GM18861 (cell line): ENCODE measurements at regions not wholly inside any gene's neighbourhood (a gene's known extent, or its start where the extent isn't known, plus 50 kb on each side); places are given as distances from the start of the nearest gene placed in this dataset.
"Not testable (repeated sequence)": the region's sequence is repeated elsewhere in the genome, so short reads cannot be mapped to it uniquely, and the experiment has no call there.

Source experiments
- ATAC-seq: cut with Tn5 transposase; IDR thresholded peaks from one replicate; pipeline ENCODE4 v1.9.1; 2021; ENCODE audit not compliant: unreplicated experiment

DNA sequence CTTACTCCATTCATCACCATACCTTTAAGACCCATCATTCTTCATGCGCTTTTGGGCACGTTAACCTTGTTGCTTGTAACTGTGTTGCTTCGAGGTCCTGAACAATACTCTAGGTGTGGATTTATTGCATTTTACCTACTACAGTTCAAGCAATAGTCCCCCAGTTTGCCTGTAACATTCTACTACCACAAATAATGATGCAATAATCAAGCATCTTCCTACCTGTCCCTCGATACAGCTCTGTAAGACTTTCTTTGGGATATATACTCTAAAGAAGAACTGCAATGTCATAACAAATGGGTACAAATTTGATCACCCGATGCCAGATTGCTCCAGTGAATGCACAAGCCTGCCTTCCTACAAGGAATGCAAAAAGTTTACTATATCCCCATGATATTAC is 1342.6 kb upstream of the GJE1 start:
- ATAC-seq: no peak

DNA sequence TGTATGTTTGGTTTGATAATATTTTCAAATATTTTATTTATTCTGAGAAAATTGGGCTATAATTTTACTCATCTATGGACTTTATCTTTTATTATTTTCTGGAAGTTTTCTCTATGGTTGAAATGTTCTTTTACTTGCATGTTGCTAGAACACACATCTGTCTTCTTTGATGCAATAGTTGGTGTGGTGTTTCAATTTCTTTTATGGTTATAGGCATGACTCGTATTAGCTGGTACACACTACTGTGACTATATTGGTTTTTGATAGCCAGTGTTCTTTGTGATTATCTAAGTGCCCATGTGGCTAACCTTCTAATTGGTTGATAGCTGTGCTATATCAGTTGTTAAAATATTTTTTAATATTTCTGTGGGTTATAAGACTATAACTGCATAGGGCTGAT is 1343.3 kb upstream of the GJE1 start:
- ATAC-seq: no peak

DNA sequence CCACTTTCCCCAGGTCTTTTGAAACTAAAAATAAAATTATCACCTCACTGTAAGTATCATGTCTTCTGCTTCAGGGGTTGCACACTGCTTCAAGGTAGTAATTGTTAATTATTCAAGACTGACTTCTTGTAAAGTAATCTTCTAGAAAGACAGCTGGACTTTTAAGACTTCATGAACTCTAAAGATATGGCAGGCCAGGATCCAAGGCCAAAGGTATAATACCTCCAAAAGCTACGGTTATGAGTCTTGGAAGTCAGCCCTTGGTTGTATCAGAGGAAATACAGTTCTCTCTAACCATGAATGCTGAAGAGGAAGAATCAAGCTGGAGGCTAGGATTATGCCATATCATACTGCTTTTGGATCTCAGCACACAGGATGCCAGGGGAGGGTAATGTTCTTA is 1346.8 kb upstream of the GJE1 start:
- no peak for ATAC-seq

DNA sequence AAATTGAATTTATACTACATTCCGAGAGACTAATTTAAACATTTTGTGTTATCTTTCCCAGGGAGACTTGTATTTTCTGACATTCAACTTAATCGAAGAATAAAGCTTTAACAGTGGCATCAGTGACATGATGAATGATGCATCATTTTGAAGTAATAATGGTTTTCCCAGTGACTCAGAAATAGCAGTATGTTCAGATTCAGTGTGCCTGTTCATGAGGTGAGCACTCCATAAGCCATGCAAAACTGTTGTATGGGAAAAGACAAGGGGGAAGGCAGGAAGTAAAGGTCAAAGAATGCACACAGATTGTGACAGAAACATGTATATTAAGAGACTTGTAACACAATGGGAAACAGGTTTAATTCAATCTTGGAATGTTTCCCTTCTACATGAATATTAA is 1348.2 kb upstream of the GJE1 start:
- ATAC-seq: no peak

DNA sequence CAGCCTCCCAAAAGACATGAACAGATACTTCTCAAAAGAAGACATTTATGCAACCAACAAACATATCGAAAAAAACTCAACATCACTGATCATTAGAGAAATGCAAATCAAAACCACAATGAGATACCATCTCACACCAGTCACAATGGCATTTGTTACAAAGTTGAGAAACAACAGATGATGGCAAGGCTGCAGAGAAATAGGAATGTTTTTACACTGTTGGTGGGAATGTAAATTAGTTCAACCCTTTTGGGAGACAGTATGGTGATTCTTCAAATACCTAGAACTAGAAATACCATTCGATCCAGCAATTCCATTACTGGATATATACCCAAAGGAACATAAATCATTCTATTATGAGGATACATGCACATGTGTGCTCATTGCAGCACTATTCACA is 1349.2 kb upstream of the GJE1 start:
- not testable (repeated sequence) for ATAC-seq

DNA sequence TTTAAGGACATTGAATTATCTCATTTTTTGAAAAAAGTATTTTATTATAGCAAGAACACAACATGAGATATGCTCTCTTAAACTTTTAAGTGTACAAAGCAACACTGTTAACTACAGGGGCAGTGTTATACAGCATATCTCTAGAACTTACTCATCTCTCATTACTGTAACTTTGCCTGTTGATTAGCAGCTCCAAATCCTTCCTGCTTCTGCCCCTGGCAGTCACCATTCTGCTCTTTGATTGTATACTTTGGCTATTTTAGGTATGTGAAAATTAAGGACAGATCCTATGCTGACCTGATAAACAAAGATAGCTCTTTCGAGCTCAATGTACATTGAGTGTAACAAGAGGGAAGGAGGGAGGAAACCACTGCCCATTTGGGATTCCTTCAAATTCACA is 1349.8 kb upstream of the GJE1 start:
- no peak for ATAC-seq

DNA sequence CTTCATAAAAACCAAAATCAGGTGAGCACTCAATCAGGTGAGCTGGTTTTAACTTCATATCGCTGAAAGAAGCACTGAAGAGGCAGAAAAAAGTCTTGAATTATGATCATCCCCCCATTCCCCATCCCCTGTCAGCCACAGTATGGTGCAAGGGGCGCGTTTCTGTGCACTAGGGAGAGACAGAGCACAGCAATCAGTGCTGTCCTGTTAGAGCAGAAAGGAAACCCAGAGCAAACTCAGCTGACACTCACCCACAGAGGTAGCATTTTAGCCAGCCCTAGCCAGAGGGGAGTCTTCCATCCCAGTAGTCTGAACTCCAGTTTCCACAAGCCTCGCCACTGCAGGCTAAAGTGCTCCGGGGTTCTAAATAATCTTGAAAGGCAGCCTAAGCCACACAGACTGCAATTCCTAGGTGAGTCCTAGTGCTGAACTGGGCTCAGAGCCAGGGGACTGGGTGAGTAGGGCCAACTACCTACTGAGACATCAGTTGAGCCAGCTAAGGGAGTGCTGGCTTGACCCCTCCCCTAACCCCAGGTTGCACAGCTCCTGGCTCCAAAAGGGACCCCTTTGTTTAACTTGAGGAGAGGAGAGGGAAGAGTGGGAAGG is 1352.6 kb upstream of the GJE1 start:
- no peak for ATAC-seq

DNA sequence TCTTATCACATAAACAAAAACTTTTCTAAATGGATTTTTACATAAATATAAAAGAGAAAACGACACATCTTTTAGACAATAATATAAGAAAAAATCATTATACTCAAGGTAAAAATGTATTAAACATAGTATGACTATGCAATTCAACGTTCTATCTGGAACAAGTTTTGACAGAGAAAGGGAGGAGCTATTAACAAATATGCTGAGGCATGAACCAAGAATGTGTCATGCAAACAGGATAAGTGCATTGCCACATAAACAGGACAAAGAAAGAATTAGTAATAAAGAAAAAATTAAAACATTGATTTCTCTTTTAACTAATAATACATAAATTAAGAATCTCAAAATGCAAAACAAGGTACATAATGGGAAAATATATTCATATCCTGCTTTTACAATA is 1353.4 kb upstream of the GJE1 start:
- ATAC-seq: no peak

DNA sequence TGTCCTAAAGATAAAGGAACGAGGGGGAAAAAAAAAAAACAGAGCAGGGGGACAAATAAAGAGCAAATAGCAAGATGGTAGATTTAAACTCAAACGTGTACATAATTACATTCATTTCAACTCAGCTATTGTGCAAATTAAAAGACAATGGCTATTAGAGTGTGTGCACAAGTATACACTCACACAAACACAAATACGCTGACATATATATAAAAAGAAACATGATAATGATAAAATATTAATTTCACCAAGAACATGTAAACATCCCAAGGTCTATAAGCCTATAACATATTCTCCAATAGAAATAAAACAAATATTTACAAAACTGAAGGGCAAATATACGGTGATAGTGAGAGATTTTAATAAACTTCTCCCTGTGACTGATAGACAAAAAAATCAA is 1354.9 kb upstream of the GJE1 start:
- ATAC-seq: no peak

DNA sequence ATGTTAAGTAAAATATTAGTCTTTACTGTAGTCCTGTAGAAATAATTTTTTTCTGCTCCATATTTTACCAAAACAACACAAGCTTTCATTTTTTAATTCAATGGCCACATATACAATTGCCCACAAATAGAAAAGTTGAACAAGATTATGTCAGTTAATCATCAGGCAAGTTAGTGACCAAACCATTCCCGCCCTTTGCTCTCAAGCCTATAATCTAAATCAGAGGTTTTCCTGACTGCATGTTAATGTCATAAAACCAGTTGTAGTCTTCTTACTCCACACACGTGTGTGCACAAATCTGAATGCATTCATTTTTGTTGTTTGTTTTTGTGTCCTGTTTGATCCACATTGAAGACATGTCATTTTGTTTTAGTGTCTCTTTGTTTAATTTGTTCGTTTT is 1357.7 kb upstream of the GJE1 start:
- ATAC-seq: no peak

DNA sequence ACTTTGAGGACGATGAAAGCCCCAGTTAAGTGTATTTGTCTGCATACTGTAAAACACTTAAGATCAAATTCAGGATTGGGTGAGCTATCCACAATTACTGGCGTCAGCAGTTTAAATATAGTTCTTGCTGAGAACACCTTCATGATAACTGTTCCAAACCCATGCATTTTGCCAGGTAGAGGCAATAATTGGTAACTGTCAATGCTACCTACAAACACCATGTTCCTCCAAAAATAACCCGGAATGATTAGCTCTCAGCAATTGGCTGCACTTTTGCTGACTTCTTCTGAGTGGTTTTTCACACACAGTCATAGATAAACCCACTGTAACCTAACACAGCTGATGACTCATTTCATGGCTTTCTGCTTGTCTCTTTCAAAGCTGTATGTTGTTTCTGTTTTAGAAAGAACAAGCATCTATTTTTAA is 1358.6 kb upstream of the GJE1 start:
- peak; percentile 100 for ATAC-seq

DNA sequence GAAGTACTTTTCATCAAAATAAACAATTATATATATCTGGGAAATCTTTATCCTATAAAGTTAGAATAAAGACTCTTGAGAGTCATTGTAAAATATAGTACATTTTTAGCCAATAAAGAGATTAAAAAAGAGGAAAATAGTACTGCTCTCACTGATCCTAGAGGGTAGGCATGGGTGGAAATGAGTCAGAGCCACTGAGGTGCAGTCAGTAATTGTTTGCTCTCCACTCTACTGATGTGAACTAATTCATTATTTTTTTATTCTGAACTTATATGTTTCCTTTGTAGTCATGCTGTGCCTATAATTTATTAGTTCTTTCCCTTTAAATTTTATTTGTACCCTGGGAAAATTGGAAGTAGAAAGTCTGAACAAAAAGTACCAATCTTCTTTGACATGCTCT is 1359.4 kb upstream of the GJE1 start:
- no peak for ATAC-seq

DNA sequence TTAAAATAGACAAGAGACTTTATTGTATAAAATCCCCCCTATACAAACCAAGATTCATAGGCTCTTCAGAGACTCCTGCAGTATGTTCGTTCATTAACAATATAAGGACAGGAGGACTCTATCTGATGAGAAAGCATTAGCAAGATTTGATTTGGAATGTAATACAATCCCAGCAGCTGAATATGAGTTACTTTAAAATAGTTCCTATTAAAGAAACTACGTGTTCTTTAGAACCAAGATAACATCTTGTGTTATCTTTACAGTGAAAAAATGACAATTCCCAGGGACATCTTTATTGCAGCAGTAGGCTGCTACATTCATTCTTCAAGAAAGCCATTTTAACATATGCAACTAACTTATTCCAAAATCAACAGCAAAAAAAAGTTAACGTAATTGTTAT is 1360.1 kb upstream of the GJE1 start:
- no peak for ATAC-seq

DNA sequence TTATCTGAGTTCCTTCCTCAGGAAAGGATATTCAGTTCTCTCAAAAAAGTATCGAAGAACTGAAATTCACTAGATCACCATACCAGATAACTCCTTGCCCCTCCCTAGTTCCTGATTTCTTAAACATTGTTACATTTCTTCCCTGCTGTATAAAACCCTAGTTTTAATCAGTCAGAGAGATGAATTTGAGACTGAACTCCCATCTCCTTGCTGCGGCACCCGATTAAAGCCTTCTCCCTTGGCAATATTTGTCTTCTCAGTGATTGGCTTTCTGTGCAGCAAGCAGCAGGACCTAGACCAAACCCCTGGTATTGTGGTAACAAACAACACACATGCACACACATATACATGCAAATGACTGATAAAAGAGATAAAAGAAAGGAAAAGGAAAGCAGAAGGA is 1364.6 kb upstream of the GJE1 start:
- no peak for ATAC-seq

DNA sequence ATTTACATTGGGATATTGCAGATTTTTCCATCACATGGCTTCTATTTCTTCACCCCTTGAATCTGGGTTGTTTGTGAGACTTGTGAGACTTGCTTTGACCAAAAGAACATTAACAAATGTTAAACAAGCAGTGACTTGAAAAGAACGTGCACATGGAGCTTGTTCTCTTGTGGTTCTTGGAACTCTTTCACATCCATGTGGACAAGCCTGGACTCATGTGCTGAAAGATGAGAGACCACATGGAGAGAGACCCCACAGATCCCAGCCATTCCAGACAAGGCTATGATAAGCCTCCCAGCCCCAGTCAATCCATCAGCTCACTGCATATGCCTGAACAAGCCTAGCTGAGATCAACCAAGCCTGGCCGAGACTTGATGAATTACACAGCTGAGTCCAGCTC is 1365.7 kb upstream of the GJE1 start:
- no peak for ATAC-seq

DNA sequence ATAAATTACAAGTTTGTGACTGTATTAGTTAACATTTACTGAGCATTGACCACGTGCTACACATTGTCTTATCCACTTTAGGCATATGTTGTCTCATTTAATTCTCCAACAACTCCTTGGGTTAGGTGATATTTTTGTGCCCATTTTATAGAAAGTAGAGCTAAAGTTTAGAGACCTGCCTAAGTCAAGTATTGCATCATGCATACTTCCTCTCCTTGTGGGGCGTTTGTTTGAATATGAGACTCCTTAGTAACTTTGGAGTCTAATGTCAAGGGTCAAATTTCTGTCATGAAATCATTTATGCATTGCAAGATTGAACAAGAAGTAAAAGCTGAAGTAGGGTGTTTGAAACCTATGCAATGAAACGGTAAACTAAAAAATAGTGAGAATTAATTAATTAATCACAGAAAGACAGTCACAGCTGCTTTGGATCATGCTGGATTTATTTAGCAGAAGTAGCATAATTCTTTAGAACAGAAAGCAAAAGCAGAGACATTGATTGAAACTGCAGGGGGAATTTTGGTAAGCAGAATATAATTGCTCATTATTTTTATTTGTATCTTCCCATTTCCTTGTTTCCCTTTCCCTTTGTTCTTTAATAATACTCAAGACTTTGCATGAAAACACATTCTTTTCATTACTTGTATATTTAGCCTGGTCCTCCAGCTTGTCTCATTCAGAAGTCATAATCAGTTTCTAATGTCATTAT is 1374.4 kb upstream of the GJE1 start:
- ATAC-seq: no peak

DNA sequence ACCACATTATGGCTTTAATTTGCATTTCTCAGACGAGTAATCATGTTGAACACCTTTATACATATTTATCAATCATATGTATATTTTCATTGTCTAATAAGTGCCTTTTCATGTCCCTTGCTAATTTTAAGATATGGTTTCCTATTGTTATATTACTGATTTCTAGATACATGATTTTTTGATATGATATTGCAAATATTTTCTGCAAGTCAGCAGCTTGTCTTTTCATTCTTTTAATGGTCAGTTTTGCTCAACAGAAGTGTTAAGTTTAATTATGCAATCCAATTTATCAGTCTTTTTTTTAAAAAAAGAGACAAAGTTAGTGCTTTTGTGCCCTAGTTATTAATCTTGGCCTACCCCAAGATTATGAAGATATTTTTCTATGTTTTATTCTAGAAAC is 1377.8 kb upstream of the CITED2 start:
- no peak for ATAC-seq

DNA sequence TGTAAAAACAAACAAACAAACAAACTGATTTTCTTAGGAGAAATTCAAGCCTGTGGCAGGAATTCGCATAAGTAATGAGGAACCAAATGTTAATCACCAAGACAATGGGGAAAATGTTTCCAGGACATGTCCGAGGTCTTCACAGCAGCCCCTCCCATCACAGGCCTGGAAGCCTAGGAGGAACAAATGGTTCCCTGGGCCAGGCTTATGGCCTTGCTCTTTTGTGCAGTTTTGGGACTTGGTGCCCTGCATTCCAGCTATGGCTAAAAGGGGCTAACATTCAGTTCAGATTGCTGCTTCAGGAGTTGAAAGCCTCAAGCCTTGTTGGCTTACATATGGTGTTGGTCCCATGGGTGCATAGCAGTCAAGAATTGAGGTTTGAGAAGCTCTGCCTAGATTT is 1372.7 kb upstream of the CITED2 start:
- ATAC-seq: no peak

DNA sequence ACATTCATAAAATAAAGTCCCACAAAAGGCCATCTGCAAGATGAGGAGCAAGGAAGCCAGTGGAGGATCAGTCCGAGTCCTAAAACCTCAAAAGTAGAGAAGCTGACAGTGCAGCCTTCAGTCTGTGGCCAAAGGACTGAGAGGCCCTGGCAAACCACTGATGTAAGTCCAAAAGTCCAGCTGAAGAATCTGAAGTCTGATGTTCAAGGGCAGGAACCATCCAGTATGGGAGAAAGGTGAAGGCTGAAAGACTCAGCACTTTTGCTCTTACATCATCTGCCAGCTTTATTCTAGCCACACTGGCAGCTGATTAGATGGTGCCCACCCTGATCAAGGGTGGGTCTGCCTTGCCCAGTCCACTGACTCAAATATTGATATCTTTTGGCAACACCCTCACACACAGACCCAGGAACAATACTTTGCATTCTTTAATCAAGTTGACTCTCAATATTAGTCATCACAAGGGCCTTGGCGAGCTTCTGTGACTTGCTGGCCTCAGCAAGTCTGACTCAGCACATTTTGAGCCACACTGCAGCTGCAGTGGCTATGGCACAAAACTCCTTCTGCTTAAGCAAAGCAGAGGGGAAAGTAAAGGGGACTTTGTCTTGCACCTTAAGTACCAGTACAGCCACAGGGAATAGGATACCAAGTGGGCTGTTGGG is 1370.3 kb upstream of the CITED2 start:
- peak; percentile 90 for ATAC-seq

DNA sequence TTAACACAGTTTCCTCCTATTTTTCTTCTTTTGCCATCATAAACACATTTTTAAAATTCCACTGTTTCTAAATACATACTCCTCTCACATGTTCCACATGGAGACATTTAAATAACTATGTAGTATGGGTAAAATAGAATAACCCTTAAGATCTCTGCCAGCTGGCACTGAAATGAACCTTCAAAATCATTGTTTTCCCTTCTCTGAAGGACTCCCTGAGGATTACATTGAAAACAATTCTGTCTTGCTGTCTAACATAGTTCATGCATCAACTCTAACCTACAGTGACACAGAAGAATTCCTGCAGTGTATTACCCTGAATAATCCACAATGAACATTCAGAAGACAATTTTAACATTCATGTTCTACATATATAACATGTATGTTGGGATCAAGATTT is 1361.8 kb upstream of the CITED2 start:
- no peak for ATAC-seq

DNA sequence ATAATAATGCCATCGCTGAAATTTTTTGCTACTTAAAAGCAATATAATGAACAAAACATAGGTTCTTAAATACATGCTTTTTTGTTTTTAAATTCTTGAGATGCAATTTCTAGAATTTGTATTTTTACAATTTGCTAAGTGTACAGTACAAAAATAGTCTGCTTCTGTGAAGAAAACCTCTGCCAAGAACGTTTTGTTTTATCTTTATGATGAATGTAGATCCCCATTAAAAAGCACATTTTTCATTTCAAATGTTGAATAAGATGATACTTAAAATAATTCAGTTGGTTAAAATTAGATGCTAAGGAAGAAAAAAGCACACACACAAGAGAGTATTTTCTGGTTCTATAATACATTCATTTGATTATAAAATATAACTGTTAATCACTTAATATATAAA is 1358.5 kb upstream of the CITED2 start:
- ATAC-seq: no peak

DNA sequence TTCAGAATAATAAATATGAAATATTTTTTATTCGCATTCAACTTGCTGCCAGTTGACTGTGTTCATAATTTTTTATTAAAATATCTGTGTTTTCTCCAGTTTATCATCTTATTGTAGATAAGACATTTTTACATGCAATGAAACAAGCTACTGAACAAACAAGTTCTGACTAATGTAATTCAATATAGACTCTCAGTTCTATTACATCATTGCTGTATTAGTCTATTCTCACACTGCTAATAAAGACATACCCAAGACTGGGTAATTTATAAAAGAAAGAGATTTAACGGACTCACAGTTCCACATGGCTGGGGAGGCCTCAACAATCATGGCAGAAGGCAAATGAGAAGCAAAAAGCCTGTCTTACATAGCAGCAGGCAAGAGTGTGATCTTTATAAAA is 1357.7 kb upstream of the CITED2 start:
- no peak for ATAC-seq

DNA sequence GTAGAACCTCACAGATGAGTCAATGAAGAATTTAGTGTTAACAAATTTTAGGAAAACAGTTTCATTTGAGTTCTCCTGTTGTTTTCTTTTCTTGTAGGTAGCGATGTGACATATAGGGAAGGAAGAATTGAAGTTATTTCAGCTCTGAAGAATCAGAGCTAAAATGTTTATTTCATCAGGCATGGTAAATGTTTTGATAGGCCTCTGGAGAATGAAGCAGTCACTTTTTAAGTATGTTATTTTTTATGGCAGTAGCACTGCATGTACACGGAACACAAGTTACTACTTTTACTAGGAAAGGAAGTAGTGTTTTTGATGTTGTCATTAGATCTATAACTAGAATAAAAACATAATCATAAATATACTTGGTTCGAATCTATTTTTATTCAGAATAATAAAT is 1357.3 kb upstream of the CITED2 start:
- no peak for ATAC-seq
